Endometrial microvascular endothelial cells (primary cell): ENCODE measurements at regions not wholly inside any gene's neighbourhood (a gene's known extent, or its start where the extent isn't known, plus 50 kb on each side); places are given as distances from the start of the nearest gene placed in this dataset.

Source experiments
- in situ Hi-C: cut with HindIII; loops from 2 replicates; pipeline ENCODE4 v1.10.0; 2017; ENCODE audit warnings: low sequenced_read_pairs, low pct_unique_long_range_greater_than_20kb; ENCODE audit errors: inconsistent ontology term

DNA sequence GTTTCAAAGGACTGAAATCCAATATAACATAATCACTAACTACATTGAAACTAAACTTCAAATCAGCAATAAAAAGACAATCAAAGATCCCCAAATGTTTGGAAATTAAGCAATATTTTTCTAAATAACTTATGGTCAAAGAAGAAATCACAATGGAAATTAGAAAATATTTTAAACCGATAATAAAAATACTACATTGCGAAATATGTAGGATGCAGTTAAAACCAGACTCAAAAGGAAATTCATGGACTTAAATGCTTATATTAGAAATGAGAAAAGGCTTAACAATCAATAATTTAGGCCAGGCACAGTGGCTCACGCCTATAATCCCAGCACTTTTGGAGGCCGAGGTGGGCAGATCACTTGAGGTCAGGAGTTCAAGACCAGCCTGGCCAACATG is 79.0 kb upstream of the HAAO start:
- in situ Hi-C loops: no loop called here

GRCh38 chr2:42868874-42869273 is 76.5 kb upstream of the HAAO start:
- in situ Hi-C loops: no loop called here

GRCh38 chr2:42868096-42868495 is 75.7 kb upstream of the HAAO start:
- in situ Hi-C loops: no loop called here

GRCh38 chr2:42867093-42868065 is 75.0 kb upstream of the HAAO start:
- in situ Hi-C loops: no loop called here

- in situ Hi-C loops: no loop called here
Measured at GRCh38 chr2:42865884-42866881, 73.8 kb upstream of the HAAO start.

DNA sequence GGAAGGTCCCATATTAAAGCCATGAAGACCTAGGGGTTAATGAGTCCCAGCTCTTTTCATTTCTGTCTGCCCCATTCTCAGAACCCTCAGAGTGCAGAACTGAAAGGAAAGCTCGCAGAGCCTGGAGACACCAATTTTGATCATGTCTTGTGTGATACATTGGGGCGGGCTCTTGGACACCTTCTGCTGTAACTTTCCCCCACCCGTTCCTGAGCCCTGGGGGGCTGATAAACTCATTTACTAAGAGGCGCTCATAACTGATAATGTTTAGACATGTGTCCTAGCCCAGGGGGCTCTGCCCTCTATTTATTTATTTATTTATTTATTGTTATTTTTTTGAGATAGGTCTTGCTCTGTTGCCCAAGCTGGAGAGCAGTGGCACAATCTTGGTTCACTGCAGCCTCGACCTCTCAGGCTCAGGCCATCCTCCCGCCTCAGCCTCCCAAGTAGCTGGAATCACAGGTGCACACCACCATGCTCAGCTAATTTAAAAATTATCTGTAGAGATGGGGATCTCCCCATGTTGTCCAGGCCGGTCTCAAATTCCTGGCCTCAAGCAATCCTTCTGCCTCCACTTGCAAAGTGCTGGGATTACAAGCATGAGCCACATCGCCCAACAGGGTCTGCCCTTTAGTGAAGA is 72.4 kb upstream of the HAAO start:
- in situ Hi-C loops: no loop called here

- in situ Hi-C loops: no loop called here
Measured at GRCh38 chr2:42864222-42864621, 71.8 kb upstream of the HAAO start.

- in situ Hi-C loops: no loop called here
Measured at GRCh38 chr2:42863751-42864150, 71.4 kb upstream of the HAAO start.

DNA sequence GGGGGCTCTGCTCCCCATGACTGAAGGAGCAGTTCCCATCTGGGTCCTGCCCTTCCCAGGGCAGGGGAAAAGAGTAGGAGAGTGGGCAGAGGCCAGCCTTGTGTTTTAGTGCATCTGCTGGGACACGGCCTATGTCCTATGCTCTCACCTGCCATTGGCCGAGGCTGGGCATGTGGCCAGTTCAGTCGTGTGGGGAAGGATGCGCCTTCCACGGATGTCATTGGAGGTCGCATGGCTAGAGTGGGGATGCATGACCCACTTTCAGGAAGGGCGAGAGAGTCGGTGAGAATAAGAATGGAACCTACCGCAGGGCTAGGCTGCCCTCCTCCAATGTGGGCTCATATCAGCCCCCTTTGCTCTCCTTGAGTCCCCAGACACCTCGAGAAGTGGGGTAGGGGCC is 70.9 kb upstream of the HAAO start:
- in situ Hi-C loops: no loop called here

GRCh38 chr2:42862669-42863185 is 70.3 kb upstream of the HAAO start:
- in situ Hi-C loops: no loop called here

DNA sequence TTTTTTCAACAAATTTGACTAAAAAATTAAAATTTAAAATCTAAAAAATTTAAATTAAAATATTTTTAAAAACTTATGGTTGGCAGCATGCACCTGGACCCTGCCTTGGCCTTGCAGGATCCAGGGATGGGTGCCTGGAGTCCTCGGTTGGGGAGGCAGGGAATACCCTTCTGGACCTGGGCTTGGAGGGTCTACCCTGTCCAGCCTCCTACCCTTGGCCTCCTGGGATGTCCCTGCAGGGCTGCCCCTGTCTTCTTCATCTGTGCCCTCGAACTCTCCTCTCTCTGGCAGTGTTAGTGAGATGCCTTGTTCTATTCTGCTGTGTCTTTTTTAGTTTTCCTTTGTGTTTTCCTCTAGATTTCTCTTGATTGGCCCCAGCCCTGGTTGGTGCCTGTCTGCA is 68.9 kb upstream of the HAAO start:
- in situ Hi-C loops: no loop called here

DNA sequence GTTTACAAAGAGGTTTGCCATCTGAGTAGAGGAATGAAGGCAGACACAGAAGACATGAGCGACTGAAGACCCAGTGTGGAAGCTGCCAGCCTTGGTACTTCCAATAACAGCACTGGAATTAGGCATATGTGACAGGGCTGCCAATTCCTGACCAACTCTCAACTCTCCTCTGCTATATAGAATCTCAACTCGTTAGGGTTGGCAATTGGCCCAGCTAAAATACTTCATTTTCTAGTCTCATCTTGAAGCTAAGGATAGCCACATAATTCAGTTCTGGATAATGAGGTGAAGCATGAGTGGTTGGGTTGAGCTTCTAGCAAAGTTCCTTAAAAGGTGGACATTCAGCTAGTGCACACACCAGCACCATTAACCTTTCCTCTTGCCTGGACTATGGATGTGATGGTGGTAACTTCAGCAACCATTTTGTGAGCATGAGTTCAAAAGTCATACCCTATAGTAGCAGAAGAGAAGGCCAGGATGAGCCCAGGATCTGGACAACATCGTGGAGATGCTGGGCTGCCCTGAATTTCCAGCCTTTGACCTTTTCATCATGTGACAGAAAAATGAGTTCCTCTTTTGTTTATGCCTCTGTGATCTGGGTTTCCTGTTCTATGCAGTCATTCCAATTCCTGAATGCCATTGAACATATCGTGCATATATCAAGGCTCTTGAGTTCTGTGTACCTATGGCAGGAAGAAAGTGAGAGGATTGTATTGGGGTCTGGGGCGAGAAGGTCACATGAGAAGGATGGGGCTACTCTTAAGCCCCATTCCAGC is 68.1 kb upstream of the HAAO start:
- in situ Hi-C loops: no loop called here

GRCh38 chr2:42859791-42860190 is 67.4 kb upstream of the HAAO start:
- in situ Hi-C loops: no loop called here

DNA sequence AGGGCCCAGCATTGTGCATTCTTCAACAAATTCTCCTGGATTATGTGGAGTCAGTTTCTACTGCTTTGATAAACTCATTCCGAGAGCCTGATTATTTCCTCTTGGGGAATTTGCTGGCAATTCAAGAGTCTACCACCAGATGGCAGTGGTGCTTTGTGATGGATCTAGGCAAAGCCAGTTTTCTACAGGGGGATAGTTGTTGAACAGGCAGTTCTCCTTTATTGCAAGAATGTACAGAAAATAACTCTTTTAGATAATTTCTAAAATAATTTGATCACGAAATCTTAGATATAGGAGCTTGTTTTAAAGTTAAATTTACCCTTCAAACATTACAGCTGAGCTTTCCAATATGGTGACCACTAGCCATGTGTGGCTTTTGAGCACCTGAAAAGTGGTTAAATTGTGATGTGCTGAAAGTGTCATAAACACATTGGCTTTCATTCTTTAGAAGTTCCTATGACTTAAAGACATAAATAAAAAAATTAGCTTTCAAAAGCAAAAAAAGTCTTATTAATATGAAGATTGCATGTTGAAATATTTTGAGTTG is 66.7 kb upstream of the HAAO start:
- in situ Hi-C loops: no loop called here

DNA sequence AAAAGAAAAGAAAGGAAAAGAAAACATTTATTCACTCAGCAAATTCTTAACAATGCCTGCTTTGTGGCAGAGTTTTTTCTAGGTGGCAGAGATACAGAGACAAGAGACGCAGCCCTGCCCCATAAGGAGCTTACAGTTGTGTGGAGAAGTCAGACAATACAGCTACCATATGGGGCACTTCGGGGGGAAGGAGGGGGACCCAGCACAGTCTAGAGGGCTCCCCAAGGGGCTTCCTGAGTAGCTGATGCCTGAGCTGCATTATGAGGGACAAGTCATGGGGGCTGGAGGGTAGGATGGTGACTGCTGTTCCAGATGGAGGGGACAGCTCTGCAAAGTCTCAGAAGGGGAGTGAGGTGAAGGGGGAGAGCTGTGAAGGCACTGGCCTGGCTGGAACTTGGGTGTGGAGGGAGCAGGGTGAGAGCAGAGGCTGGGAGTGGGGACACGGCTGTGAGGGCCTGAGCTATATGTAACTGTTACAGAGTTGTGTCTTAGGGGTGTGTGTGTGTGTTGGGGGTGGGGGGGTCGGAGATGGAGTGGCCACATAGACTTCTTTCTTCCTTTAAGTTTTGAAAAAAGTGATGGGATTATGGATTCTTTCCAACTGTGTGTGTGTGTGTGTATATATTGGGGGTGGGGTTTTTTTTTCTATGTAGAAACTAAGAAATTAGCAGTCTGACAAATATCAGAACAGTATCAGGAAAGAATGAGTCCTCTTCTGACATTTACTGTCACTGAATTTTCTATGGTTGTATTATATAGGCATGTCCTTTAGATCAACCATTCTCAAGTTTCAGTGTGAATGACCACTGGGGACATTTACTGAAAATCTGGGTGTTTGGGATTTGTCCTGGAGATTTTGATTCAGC is 66.0 kb upstream of the HAAO start:
- in situ Hi-C loops: no loop called here

GRCh38 chr2:42856891-42857632 is 64.7 kb upstream of the HAAO start:
- in situ Hi-C loops: no loop called here
